SK-N-MC (cell line): ENCODE measurements at regions not wholly inside any gene's neighbourhood (a gene's known extent, or its start where the extent isn't known, plus 50 kb on each side); places are given as distances from the start of the nearest gene placed in this dataset.

Experiments used
- DNase-seq: peaks from one replicate; pipeline ENCODE4 v3.0.0-alpha.2; 2011; ENCODE audit warnings: low read depth, low spot score
- H3K27ac ChIP-seq: fragments of 200-600 bp; sonication (generic); 2 replicates; pipeline ENCODE4 v1.5.1; 2016; ENCODE audit warnings: mixed run types
- H3K36me3 ChIP-seq: fragments of 200-600 bp; sonication (generic); 2 replicates; pipeline ENCODE4 v1.6.1; 2017; ENCODE audit warnings: antibody characterized with exemption, low read length, mixed read lengths; ENCODE audit not compliant: insufficient read depth
- H3K4me3 ChIP-seq: fragments of 200-600 bp; sonication (generic); 2 replicates; pipeline ENCODE4 v1.5.1; 2016
- H3K9ac ChIP-seq: fragments of 200-600 bp; sonication (generic); 2 replicates; pipeline ENCODE4 v1.8.0; 2017; ENCODE audit warnings: mixed run types, mixed read lengths; ENCODE audit not compliant: insufficient read length
- H3K9me3 ChIP-seq: fragments of 200-600 bp; sonication (generic); 2 replicates; pipeline ENCODE4 v1.6.1; 2017; ENCODE audit warnings: low read depth, mild to moderate bottlenecking, antibody characterized with exemption, low read length, moderate library complexity, mixed read lengths
- EZH2 ChIP-seq: fragments of 200-600 bp; sonication (generic); IDR thresholded peaks from one replicate; pipeline ENCODE4 v1.6.1; 2017; ENCODE audit warnings: antibody characterized with exemption
- FOXP2 ChIP-seq: optimal IDR thresholded peaks from 2 replicates; pipeline ENCODE3; 2011; ENCODE audit warnings: mild to moderate bottlenecking, moderate library complexity; ENCODE audit not compliant: insufficient read depth; ENCODE audit errors: extremely low read length, control extremely low read depth
- POLR2AphosphoS5 ChIP-seq: IDR thresholded peaks from 2 replicates; pipeline ENCODE4 v1.6.1; 2012; ENCODE audit warnings: mild to moderate bottlenecking, low read depth, low read length, borderline replicate concordance

- Histone ChIP-seq H3K9me3 (peaks cover 6% of the 10 kb centered on the region; the same call in 1 of the 2 replicates), H3K36me3 (no peaks in the 10 kb centered on the region), H3K27ac (no peak overlapping the region), H3K9ac (no peak overlapping the region), H3K4me3 (no peak overlapping the region)
- TF ChIP-seq EZH2: no peak
- TF ChIP-seq FOXP2: no peak
- TF ChIP-seq POLR2AphosphoS5: no peak
- DNase-seq: no peak
Measured at GRCh38 chr3:144942093-144942837, 970.6 kb downstream of the DIPK2A start.

- Histone ChIP-seq H3K27ac (no peak overlapping the region), H3K9me3 (peaks cover 6% of the 10 kb centered on the region; the same call in 1 of the 2 replicates), H3K9ac (no peak overlapping the region), H3K36me3 (no peaks in the 10 kb centered on the region), H3K4me3 (no peak overlapping the region)
- DNase-seq: no peak
- TF ChIP-seq POLR2AphosphoS5 (no peak), FOXP2 (no peak), EZH2 (no peak)
Measured at GRCh38 chr3:144942838-144943197, 971.2 kb downstream of the DIPK2A start.

- Histone ChIP-seq H3K36me3 (no peaks in the 10 kb centered on the region), H3K27ac (peak overlapping the region; percentile 81), H3K9ac (no peak overlapping the region), H3K4me3 (peak overlapping the region; percentile 36), H3K9me3 (peaks cover 6% of the 10 kb centered on the region; the same call in 1 of the 2 replicates)
- peak; percentile 58 for DNase-seq
- TF ChIP-seq FOXP2: no peak
- TF ChIP-seq POLR2AphosphoS5: no peak
- TF ChIP-seq EZH2: no peak
Measured at GRCh38 chr3:144947895-144948294, 976.3 kb downstream of the DIPK2A start.

GRCh38 chr3:144948711-144949110 is 977.1 kb downstream of the DIPK2A start:
- Histone ChIP-seq H3K9me3 (peaks cover 6% of the 10 kb centered on the region; the same call in 1 of the 2 replicates), H3K9ac (no peak overlapping the region), H3K4me3 (peak overlapping the region; percentile 36; the same call in 1 of the 2 replicates), H3K27ac (peak overlapping the region; percentile 81), H3K36me3 (no peaks in the 10 kb centered on the region)
- no peak for DNase-seq
- TF ChIP-seq POLR2AphosphoS5: no peak
- TF ChIP-seq FOXP2: no peak
- no peak for TF ChIP-seq EZH2

GRCh38 chr3:144953959-144954358 is 982.3 kb downstream of the DIPK2A start:
- no peaks in the 10 kb centered on the region; the same call in 1 of the 2 replicates for H3K9me3 ChIP-seq
- DNase-seq: no peak
- H3K9ac ChIP-seq: no peak overlapping the region
- H3K27ac ChIP-seq: no peak overlapping the region
- H3K36me3 ChIP-seq: no peaks in the 10 kb centered on the region
- TF ChIP-seq FOXP2 (no peak), EZH2 (no peak), POLR2AphosphoS5 (no peak)
- H3K4me3 ChIP-seq: no peak overlapping the region

GRCh38 chr3:144957398-144958101 is 985.9 kb downstream of the DIPK2A start:
- Histone ChIP-seq H3K36me3 (no peaks in the 10 kb centered on the region), H3K27ac (peak overlapping the region; percentile 57), H3K4me3 (peak overlapping the region; percentile 18; the same call in 1 of the 2 replicates), H3K9me3 (peaks cover 4% of the 10 kb centered on the region; the same call in 1 of the 2 replicates), H3K9ac (peak overlapping the region; percentile 20)
- DNase-seq: no peak
- no peak for TF ChIP-seq FOXP2
- TF ChIP-seq EZH2: no peak
- TF ChIP-seq POLR2AphosphoS5: no peak

GRCh38 chr3:144963810-144964209 is 992.2 kb downstream of the DIPK2A start:
- peak overlapping the region; percentile 6 for H3K9ac ChIP-seq
- peak overlapping the region; percentile 54 for H3K4me3 ChIP-seq
- peak overlapping the region; percentile 96 for H3K27ac ChIP-seq
- DNase-seq: peak; percentile 97
- no peaks in the 10 kb centered on the region for H3K36me3 ChIP-seq
- TF ChIP-seq EZH2 (no peak), POLR2AphosphoS5 (peak; percentile 54; the same call in 1 of the 2 replicates), FOXP2 (no peak)
- 0 out of 2 replicates have a peak, but pooled peaks cover 4% of the 10 kb centered on the region for H3K9me3 ChIP-seq

- DNase-seq: no peak
- H3K36me3 ChIP-seq: no peaks in the 10 kb centered on the region
- no peaks in the 10 kb centered on the region for H3K9me3 ChIP-seq
- H3K4me3 ChIP-seq: no peak overlapping the region
- TF ChIP-seq EZH2: no peak
- no peak for TF ChIP-seq FOXP2
- no peak for TF ChIP-seq POLR2AphosphoS5
- no peak overlapping the region for H3K9ac ChIP-seq
- no peak overlapping the region for H3K27ac ChIP-seq
Measured at GRCh38 chr3:144966560-144966959, 994.9 kb downstream of the DIPK2A start.
